ENCODE measurements at regions not wholly inside any gene's neighbourhood (a gene's known extent, or its start where the extent isn't known, plus 50 kb on each side); places are given as distances from the start of the nearest gene placed in this dataset.
"Not testable (repeated sequence)": the region's sequence is repeated elsewhere in the genome, so short reads cannot be mapped to it uniquely, and the experiment has no call there.

DNA sequence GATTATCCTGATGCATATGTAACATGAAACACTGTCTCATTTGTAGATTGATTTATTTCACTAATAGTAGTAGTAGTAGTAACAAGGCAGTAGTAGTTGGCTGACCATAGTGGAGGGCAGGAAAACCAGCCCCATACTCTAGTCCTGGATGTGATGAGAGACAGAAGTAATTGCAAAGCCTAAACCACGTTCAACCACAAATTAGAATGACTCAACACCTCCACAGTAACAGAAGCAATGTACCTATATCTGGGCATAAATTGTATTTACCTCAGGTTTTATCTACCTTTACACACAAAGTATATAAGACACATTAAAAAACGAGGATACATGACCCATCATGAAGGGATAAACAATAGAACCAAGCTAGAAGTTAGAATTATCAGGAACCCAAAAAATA, 284.7 kb upstream of the RAI14 start:
- H3K9me3 ChIP-seq (replicated peaks in 1 of 2; ENCODE audit: control insufficient read depth in 1 of 2, insufficient read depth in 1 of 2, low read length in 2 of 2); H3K9ac ChIP-seq (ENCODE audit: insufficient read depth, low read length, poor library complexity, severe bottlenecking); intact Hi-C loops (cut with micrococcal nuclease); H3K79me2 ChIP-seq (ENCODE audit: insufficient read depth, low read length); H3K4me1 Mint-ChIP-seq; H4K20me1 ChIP-seq (ENCODE audit: insufficient read depth, low read length); H3K9me3 Mint-ChIP-seq; H3K27me3 Mint-ChIP-seq (ENCODE audit: low read depth in 3 of 3); H3K4me3 ChIP-seq (replicated peaks in 1 of 3; ENCODE audit: low read depth in 2 of 3, low read length in 3 of 3); H3K27ac Mint-ChIP-seq; H2AFZ ChIP-seq (ENCODE audit: insufficient read depth, low read depth, low read length, poor library complexity, severe bottlenecking); H3K4me1 ChIP-seq (ENCODE audit: control insufficient read depth in 1 of 2, insufficient read depth in 2 of 2, low read length in 2 of 2); H3K27me3 ChIP-seq (ENCODE audit: control insufficient read depth in 2 of 2, insufficient read depth in 2 of 2, low read length in 2 of 2); H3K4me2 ChIP-seq (replicated peaks; ENCODE audit: extremely low read depth, low read length, poor library complexity, severe bottlenecking); H3K4me3 Mint-ChIP-seq; H3K27ac ChIP-seq (ENCODE audit: low read depth in 1 of 2, low read length in 2 of 2); DNase-seq; H3K36me3 ChIP-seq (replicated peaks in 1 of 2; ENCODE audit: control insufficient read depth in 1 of 2, insufficient read depth in 2 of 2, low read length in 2 of 2); H3K36me3 Mint-ChIP-seq: not testable (repeated sequence)
- no CpG with 5 or more reads among the region's 2 CpGs for WGBS (ENCODE audit: insufficient coverage)

DNA sequence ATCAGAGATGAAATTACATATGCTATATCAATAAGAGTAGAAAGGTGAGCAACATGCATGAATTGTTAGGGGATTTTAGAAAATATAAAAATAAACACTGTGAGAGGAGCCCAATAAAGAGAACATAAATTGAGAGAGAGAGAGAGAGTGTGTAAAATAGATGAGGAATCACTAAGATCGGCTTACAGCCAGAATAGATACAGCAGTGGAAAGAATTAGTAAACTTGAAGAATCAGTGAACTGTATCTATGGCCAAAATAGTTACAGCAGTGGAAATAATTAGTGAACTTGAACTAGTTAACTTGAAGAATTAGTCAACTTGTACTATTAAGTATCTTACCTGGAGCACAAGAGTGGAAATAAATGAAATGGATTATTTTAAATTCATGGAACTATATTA, 284.3 kb upstream of the RAI14 start:
- H3K27me3 Mint-ChIP-seq (ENCODE audit: low read depth in 3 of 3); H3K36me3 Mint-ChIP-seq; H3K27ac ChIP-seq (ENCODE audit: low read depth in 1 of 2, low read length in 2 of 2); H3K4me3 ChIP-seq (replicated peaks in 1 of 3; ENCODE audit: low read depth in 2 of 3, low read length in 3 of 3); H2AFZ ChIP-seq (ENCODE audit: insufficient read depth, low read depth, low read length, poor library complexity, severe bottlenecking); H3K4me1 Mint-ChIP-seq; intact Hi-C loops (cut with micrococcal nuclease); H4K20me1 ChIP-seq (ENCODE audit: insufficient read depth, low read length); H3K9ac ChIP-seq (ENCODE audit: insufficient read depth, low read length, poor library complexity, severe bottlenecking); H3K4me1 ChIP-seq (ENCODE audit: control insufficient read depth in 1 of 2, insufficient read depth in 2 of 2, low read length in 2 of 2); H3K9me3 ChIP-seq (replicated peaks in 1 of 2; ENCODE audit: control insufficient read depth in 1 of 2, insufficient read depth in 1 of 2, low read length in 2 of 2); DNase-seq; H3K4me3 Mint-ChIP-seq; H3K27ac Mint-ChIP-seq; H3K36me3 ChIP-seq (replicated peaks in 1 of 2; ENCODE audit: control insufficient read depth in 1 of 2, insufficient read depth in 2 of 2, low read length in 2 of 2); H3K4me2 ChIP-seq (replicated peaks; ENCODE audit: extremely low read depth, low read length, poor library complexity, severe bottlenecking); H3K79me2 ChIP-seq (ENCODE audit: insufficient read depth, low read length); H3K9me3 Mint-ChIP-seq; H3K27me3 ChIP-seq (ENCODE audit: control insufficient read depth in 2 of 2, insufficient read depth in 2 of 2, low read length in 2 of 2): not testable (repeated sequence)
- WGBS (ENCODE audit: insufficient coverage), result no CpG with 5 or more reads among the region's 1 CpG

DNA sequence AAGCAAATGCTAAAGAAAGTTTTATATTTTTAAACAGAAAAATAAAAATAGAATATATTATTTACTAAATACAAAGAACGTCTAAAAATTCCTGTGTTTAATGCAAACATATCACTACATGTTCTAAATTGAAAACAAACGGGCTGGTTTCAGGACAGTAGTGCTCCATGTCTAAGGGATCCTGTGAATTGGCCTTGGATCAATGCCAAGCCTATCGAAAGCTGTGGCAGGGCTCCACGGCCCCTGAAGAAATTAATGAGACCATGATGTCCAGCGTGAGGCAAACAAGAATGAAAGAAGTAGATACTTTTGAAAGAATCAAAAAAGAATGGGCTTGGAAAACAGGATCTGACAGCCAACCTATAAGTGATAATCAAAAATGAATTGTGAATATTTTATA, 283.4 kb upstream of the RAI14 start:
- H3K4me3 ChIP-seq (replicated peaks in 1 of 3; ENCODE audit: low read depth in 2 of 3, low read length in 3 of 3); H3K27me3 ChIP-seq (ENCODE audit: control insufficient read depth in 2 of 2, insufficient read depth in 2 of 2, low read length in 2 of 2); DNase-seq; H3K4me3 Mint-ChIP-seq; H3K27ac Mint-ChIP-seq; H3K27me3 Mint-ChIP-seq (ENCODE audit: low read depth in 3 of 3); H2AFZ ChIP-seq (ENCODE audit: insufficient read depth, low read depth, low read length, poor library complexity, severe bottlenecking); H4K20me1 ChIP-seq (ENCODE audit: insufficient read depth, low read length); H3K9ac ChIP-seq (ENCODE audit: insufficient read depth, low read length, poor library complexity, severe bottlenecking); intact Hi-C loops (cut with micrococcal nuclease); H3K4me1 ChIP-seq (ENCODE audit: control insufficient read depth in 1 of 2, insufficient read depth in 2 of 2, low read length in 2 of 2); H3K79me2 ChIP-seq (ENCODE audit: insufficient read depth, low read length); H3K36me3 Mint-ChIP-seq; H3K9me3 Mint-ChIP-seq; H3K4me1 Mint-ChIP-seq; H3K9me3 ChIP-seq (replicated peaks in 1 of 2; ENCODE audit: control insufficient read depth in 1 of 2, insufficient read depth in 1 of 2, low read length in 2 of 2); H3K27ac ChIP-seq (ENCODE audit: low read depth in 1 of 2, low read length in 2 of 2); H3K4me2 ChIP-seq (replicated peaks; ENCODE audit: extremely low read depth, low read length, poor library complexity, severe bottlenecking); H3K36me3 ChIP-seq (replicated peaks in 1 of 2; ENCODE audit: control insufficient read depth in 1 of 2, insufficient read depth in 2 of 2, low read length in 2 of 2): not testable (repeated sequence)
- 67% methylated on average over 3 of the region's 5 CpGs for WGBS (ENCODE audit: insufficient coverage)

DNA sequence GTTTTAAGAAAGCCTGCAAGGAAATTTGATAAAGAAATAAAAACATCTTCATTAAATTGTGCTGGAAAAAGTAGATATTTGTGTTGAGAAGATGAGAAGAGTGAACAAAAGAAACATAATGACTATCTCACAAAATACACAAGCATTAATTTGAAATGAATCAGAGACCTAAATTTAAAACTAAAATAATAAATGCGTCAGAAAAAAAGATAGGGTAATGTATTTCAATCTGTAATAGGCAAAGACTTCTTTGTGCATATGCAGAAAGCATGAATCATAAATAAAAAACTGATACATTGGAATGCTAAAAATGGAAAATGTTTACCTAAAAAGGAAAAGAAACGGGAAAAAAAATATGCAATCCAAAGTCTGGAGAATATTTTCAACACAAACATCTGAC, 278.5 kb upstream of the RAI14 start:
- H3K9me3 Mint-ChIP-seq; H3K27ac ChIP-seq (ENCODE audit: low read depth in 1 of 2, low read length in 2 of 2); H3K27ac Mint-ChIP-seq; H3K4me2 ChIP-seq (replicated peaks; ENCODE audit: extremely low read depth, low read length, poor library complexity, severe bottlenecking); H3K27me3 ChIP-seq (ENCODE audit: control insufficient read depth in 2 of 2, insufficient read depth in 2 of 2, low read length in 2 of 2); H3K4me3 Mint-ChIP-seq; H3K4me1 ChIP-seq (ENCODE audit: control insufficient read depth in 1 of 2, insufficient read depth in 2 of 2, low read length in 2 of 2); H3K27me3 Mint-ChIP-seq (ENCODE audit: low read depth in 3 of 3); H3K9ac ChIP-seq (ENCODE audit: insufficient read depth, low read length, poor library complexity, severe bottlenecking); H3K4me3 ChIP-seq (replicated peaks in 1 of 3; ENCODE audit: low read depth in 2 of 3, low read length in 3 of 3); H4K20me1 ChIP-seq (ENCODE audit: insufficient read depth, low read length); H3K9me3 ChIP-seq (replicated peaks in 1 of 2; ENCODE audit: control insufficient read depth in 1 of 2, insufficient read depth in 1 of 2, low read length in 2 of 2); H3K79me2 ChIP-seq (ENCODE audit: insufficient read depth, low read length); intact Hi-C loops (cut with micrococcal nuclease); H3K4me1 Mint-ChIP-seq; H3K36me3 ChIP-seq (replicated peaks in 1 of 2; ENCODE audit: control insufficient read depth in 1 of 2, insufficient read depth in 2 of 2, low read length in 2 of 2); DNase-seq; H3K36me3 Mint-ChIP-seq; H2AFZ ChIP-seq (ENCODE audit: insufficient read depth, low read depth, low read length, poor library complexity, severe bottlenecking): not testable (repeated sequence)
- WGBS (ENCODE audit: insufficient coverage), result no CpG with 5 or more reads among the region's 2 CpGs

GRCh38 chr5:34378498-34378897, 277.6 kb upstream of the RAI14 start:
- H3K27me3 Mint-ChIP-seq (ENCODE audit: low read depth in 3 of 3); H3K79me2 ChIP-seq (ENCODE audit: insufficient read depth, low read length); H3K4me1 Mint-ChIP-seq; H3K36me3 ChIP-seq (replicated peaks in 1 of 2; ENCODE audit: control insufficient read depth in 1 of 2, insufficient read depth in 2 of 2, low read length in 2 of 2); DNase-seq; H3K27ac Mint-ChIP-seq; H3K9ac ChIP-seq (ENCODE audit: insufficient read depth, low read length, poor library complexity, severe bottlenecking); H3K36me3 Mint-ChIP-seq; H3K9me3 Mint-ChIP-seq; H3K4me1 ChIP-seq (ENCODE audit: control insufficient read depth in 1 of 2, insufficient read depth in 2 of 2, low read length in 2 of 2); H3K4me2 ChIP-seq (replicated peaks; ENCODE audit: extremely low read depth, low read length, poor library complexity, severe bottlenecking); H3K27ac ChIP-seq (ENCODE audit: low read depth in 1 of 2, low read length in 2 of 2); H3K27me3 ChIP-seq (ENCODE audit: control insufficient read depth in 2 of 2, insufficient read depth in 2 of 2, low read length in 2 of 2); H2AFZ ChIP-seq (ENCODE audit: insufficient read depth, low read depth, low read length, poor library complexity, severe bottlenecking); intact Hi-C loops (cut with micrococcal nuclease); H3K4me3 Mint-ChIP-seq; H4K20me1 ChIP-seq (ENCODE audit: insufficient read depth, low read length); H3K4me3 ChIP-seq (replicated peaks in 1 of 3; ENCODE audit: low read depth in 2 of 3, low read length in 3 of 3); H3K9me3 ChIP-seq (replicated peaks in 1 of 2; ENCODE audit: control insufficient read depth in 1 of 2, insufficient read depth in 1 of 2, low read length in 2 of 2): not testable (repeated sequence)
- WGBS (ENCODE audit: insufficient coverage), result 90% methylated on average over 1 of the region's 2 CpGs

Measured in CD14-positive monocyte (primary cell).